ENCODE measurements at regions not wholly inside any gene's neighbourhood (a gene's known extent, or its start where the extent isn't known, plus 50 kb on each side); places are given as distances from the start of the nearest gene placed in this dataset.

GRCh38 chr13:78777396-78777795, 118.4 kb upstream of the OBI1 start:
- CTCF ChIA-PET: no interaction called here
- Histone ChIP-seq H3K4me3 (no peak overlapping the region), H3K27ac (no peak overlapping the region), H3K4me2 (no peak overlapping the region), H3K9me3 (no peaks in the 10 kb centered on the region), H3K4me1 (no peaks in the 10 kb centered on the region)
- ATAC-seq: no peak
- DNase-seq (ENCODE audit: low read depth in 1 of 2, low spot score in 1 of 2): no peak
- FAIRE-seq: no peak
- POLR2A ChIA-PET: no interaction called here
- TF ChIP-seq BCL3 (IDR thresholded peaks at IDR 0.05) (no peak), TP53 (CRISPR knock-in tag; IDR thresholded peaks at IDR 0.05) (no peak), HEYL (CRISPR knock-in tag; IDR thresholded peaks at IDR 0.05) (no peak), PHF8 (IDR thresholded peaks at IDR 0.05; ENCODE audit: borderline replicate concordance, low read depth) (no peak), CHD4 (IDR thresholded peaks at IDR 0.05; ENCODE audit: borderline replicate concordance) (no peak), FOSL2 (IDR thresholded peaks at IDR 0.05) (no peak), FOSL2 (CRISPR knock-in tag; IDR thresholded peaks at IDR 0.05) (no peak), NR3C1 (IDR thresholded peaks at IDR 0.05) (no peak), ZNF302 (CRISPR knock-in tag; IDR thresholded peaks at IDR 0.05) (no peak), RARB (CRISPR knock-in tag; IDR thresholded peaks at IDR 0.05) (no peak), NPAS2 (CRISPR knock-in tag; IDR thresholded peaks at IDR 0.05; ENCODE audit: borderline replicate concordance) (no peak), KDM5A (IDR thresholded peaks at IDR 0.05) (no peak), EP300 (IDR thresholded peaks at IDR 0.05) (no peak), RNF2 (IDR thresholded peaks at IDR 0.05; ENCODE audit: borderline replicate concordance, low read depth) (no peak), HOXB5 (CRISPR knock-in tag; IDR thresholded peaks at IDR 0.05) (no peak)
- 6% methylated on average over 4 of the region's 4 CpGs for WGBS (ENCODE audit: missing lambda C conversion rate)

GRCh38 chr13:78772933-78773332, 114.0 kb upstream of the OBI1 start:
- Histone ChIP-seq H3K4me3 (no peak overlapping the region), H3K4me2 (no peak overlapping the region), H3K4me1 (no peaks in the 10 kb centered on the region), H3K27ac (no peak overlapping the region), H3K9me3 (no peaks in the 10 kb centered on the region)
- FAIRE-seq (no peak), DNase-seq (ENCODE audit: low read depth in 1 of 2, low spot score in 1 of 2) (no peak), ATAC-seq (no peak)
- TF ChIP-seq MAZ (IDR thresholded peaks at IDR 0.05; ENCODE audit: borderline replicate concordance, low read depth, low read length) (no peak), CTCF (IDR thresholded peaks at IDR 0.05) (no peak), RCOR1 (IDR thresholded peaks at IDR 0.05; ENCODE audit: low read depth, low read length) (no peak), REST (IDR thresholded peaks at IDR 0.05) (no peak)
- POLR2A ChIA-PET: no interaction called here
- CTCF ChIA-PET: no interaction called here

GRCh38 chr13:78770601-78771000, 111.6 kb upstream of the OBI1 start:
- DNase-seq (ENCODE audit: low read depth in 1 of 2, low spot score in 1 of 2) (no peak), ATAC-seq (no peak), FAIRE-seq (no peak)
- Histone ChIP-seq H3K4me2 (no peak overlapping the region), H3K27ac (no peak overlapping the region), H3K4me3 (no peak overlapping the region), H3K4me1 (no peaks in the 10 kb centered on the region), H3K9me3 (no peaks in the 10 kb centered on the region)
- ChIA-PET CTCF (no interaction called here), POLR2A (no interaction called here)
- TF ChIP-seq CBX2 (IDR thresholded peaks at IDR 0.05; ENCODE audit: borderline replicate concordance, low read depth) (no peak), MAFK (IDR thresholded peaks at IDR 0.05; ENCODE audit: partially characterized antibody) (no peak), CHD2 (IDR thresholded peaks at IDR 0.05; ENCODE audit: low read length, partially characterized antibody) (no peak), NR3C1 (IDR thresholded peaks at IDR 0.05) (no peak), NPAS2 (CRISPR knock-in tag; IDR thresholded peaks at IDR 0.05; ENCODE audit: borderline replicate concordance) (no peak), RARB (CRISPR knock-in tag; IDR thresholded peaks at IDR 0.05) (no peak), TP53 (CRISPR knock-in tag; IDR thresholded peaks at IDR 0.05) (no peak), RAD21 (conservative IDR thresholded peaks at IDR 0.05 in 1 of 2, IDR thresholded peaks at IDR 0.05 in 1 of 2) (no peak), NFE2L2 (conservative IDR thresholded peaks at IDR 0.05; ENCODE audit: low read length) (no peak), FOXS1 (CRISPR knock-in tag; IDR thresholded peaks at IDR 0.05) (no peak), EHMT2 (IDR thresholded peaks at IDR 0.05; ENCODE audit: low read depth) (no peak), RFX5 (IDR thresholded peaks at IDR 0.05) (no peak), SMC3 (IDR thresholded peaks at IDR 0.05) (no peak), ZFP36 (IDR thresholded peaks at IDR 0.05; ENCODE audit: borderline replicate concordance, partially characterized antibody) (no peak), EHF (CRISPR knock-in tag; IDR thresholded peaks at IDR 0.05) (no peak), GATA3 (IDR thresholded peaks at IDR 0.05; ENCODE audit: borderline replicate concordance) (no peak)
- 41% methylated on average over 1 of the region's 1 CpG for WGBS (ENCODE audit: missing lambda C conversion rate)

All from A549 (cell line).